NCI-H2171 (cell line): ENCODE measurements at regions not wholly inside any gene's neighbourhood (a gene's known extent, or its start where the extent isn't known, plus 50 kb on each side); places are given as distances from the start of the nearest gene placed in this dataset.

ENCODE experiments used
- DNase-seq: peaks from one replicate; lab custom pipeline; 2025; lab: John Stamatoyannopoulos, UW

GRCh38 chr4:13129095-13129494 is 355.0 kb downstream of the RAB28 start:
- DNase-seq, result no peak

GRCh38 chr4:13126976-13127910 is 356.9 kb downstream of the RAB28 start:
- no peak for DNase-seq

- DNase-seq, result no peak
These were observed 365.5 kb downstream of the RAB28 start for GRCh38 chr4:13118633-13119032.

- DNase-seq, result no peak
These were observed 367.0 kb downstream of the RAB28 start for GRCh38 chr4:13117185-13117584.

GRCh38 chr4:13112030-13112429 is 372.1 kb downstream of the RAB28 start:
- no peak for DNase-seq

GRCh38 chr4:13109536-13109935 is 374.6 kb downstream of the RAB28 start:
- DNase-seq, result no peak

- DNase-seq, result no peak
These were observed 376.0 kb downstream of the RAB28 start for GRCh38 chr4:13108096-13108495.

- DNase-seq, result no peak
These were observed 380.6 kb downstream of the RAB28 start for GRCh38 chr4:13103382-13104015.

- DNase-seq, result no peak
These were observed 381.9 kb downstream of the RAB28 start for GRCh38 chr4:13102092-13102742.

GRCh38 chr4:13097971-13098370 is 386.2 kb downstream of the RAB28 start:
- DNase-seq, result no peak

- DNase-seq, result no peak
These were observed 388.4 kb downstream of the RAB28 start for GRCh38 chr4:13095722-13096121.

- no peak for DNase-seq
These were observed 391.0 kb downstream of the RAB28 start for GRCh38 chr4:13093170-13093569.

- DNase-seq, result no peak
These were observed 391.4 kb downstream of the RAB28 start for GRCh38 chr4:13092702-13093101.

- DNase-seq, result no peak
These were observed 394.5 kb downstream of the RAB28 start for GRCh38 chr4:13089659-13089998.

- DNase-seq, result no peak
These were observed 395.1 kb downstream of the RAB28 start for GRCh38 chr4:13088726-13089658.

GRCh38 chr4:13087041-13087440 is 397.1 kb downstream of the RAB28 start:
- DNase-seq, result no peak

GRCh38 chr4:13084210-13084609 is 399.9 kb downstream of the RAB28 start:
- DNase-seq, result no peak

GRCh38 chr4:13081830-13082229 is 402.3 kb downstream of the RAB28 start:
- no peak for DNase-seq

GRCh38 chr4:13067077-13067476 is 417.1 kb downstream of the RAB28 start:
- no peak for DNase-seq

- DNase-seq, result no peak
These were observed 425.1 kb downstream of the RAB28 start for GRCh38 chr4:13059019-13059418.

GRCh38 chr4:13056630-13057189 is 427.4 kb downstream of the RAB28 start:
- DNase-seq, result no peak
